Kidney capillary endothelial cell (primary cell): ENCODE measurements at regions not wholly inside any gene's neighbourhood (a gene's known extent, or its start where the extent isn't known, plus 50 kb on each side); places are given as distances from the start of the nearest gene placed in this dataset.
"Not testable (repeated sequence)": the region's sequence is repeated elsewhere in the genome, so short reads cannot be mapped to it uniquely, and the experiment has no call there.

Experiments used
- DNase-seq: peaks from one replicate; pipeline ENCODE4 v3.0.0-alpha.2; 2018; ENCODE audit warnings: low spot score

DNA sequence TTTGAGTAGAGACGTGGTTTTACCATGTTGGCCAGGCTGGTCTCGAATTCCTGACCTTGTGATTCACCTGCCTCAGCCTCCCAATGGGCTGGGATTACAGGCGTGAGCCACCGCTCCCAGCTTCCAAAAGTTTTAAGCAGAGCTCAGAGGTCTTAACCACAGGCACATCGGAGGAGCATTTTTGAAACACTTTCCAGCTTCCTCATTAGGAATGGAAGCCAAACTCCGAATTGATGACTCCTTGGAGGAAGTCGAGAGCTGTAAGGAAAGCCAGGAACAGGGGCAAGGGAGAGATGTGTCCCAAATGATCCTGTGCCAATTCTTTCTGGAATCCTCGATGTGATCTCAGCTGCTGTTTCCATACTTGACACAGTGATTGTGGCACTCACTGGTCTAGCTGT is 56.2 kb upstream of the CCZ1B start:
- DNase-seq, result not testable (repeated sequence)

DNA sequence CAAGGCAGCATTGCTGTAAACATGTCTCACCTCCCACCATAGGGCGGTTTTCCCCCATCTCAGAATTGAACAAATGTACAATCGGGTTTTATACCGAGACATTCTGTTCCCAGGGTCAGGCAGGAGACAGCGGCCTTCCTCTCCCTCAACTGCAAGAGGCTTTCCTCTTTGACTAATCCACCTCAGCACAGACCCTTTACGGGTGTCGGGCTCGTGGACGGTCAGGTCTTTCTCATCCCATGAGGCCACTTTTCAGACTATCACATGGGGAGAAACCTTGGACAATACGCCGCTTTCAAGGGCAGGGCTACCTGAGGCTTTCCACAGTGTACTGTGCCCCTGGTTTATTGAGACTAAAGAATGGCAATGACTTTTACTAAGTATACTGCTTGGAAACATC is 57.7 kb upstream of the CCZ1B start:
- DNase-seq, result not testable (repeated sequence)

DNA sequence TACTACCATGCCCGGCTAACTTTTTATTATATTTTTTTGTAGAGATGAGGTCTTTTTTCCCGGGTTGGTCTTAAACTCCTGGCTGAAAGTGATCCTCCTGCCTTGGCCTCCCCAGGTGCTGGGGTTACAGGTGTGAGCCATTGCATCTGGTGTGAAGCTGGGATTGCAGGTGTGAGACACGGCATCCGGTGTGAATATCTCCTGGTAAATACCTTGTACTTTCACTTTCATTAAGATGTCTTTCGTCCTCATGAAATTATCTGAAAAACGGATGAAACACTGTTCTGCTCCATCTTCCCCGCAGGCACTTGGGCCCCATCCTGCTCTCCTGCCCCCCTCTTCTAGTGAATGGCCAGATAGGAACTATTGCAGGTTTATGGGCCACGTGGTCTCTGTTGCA is 60.1 kb upstream of the CCZ1B start:
- no peak for DNase-seq

DNA sequence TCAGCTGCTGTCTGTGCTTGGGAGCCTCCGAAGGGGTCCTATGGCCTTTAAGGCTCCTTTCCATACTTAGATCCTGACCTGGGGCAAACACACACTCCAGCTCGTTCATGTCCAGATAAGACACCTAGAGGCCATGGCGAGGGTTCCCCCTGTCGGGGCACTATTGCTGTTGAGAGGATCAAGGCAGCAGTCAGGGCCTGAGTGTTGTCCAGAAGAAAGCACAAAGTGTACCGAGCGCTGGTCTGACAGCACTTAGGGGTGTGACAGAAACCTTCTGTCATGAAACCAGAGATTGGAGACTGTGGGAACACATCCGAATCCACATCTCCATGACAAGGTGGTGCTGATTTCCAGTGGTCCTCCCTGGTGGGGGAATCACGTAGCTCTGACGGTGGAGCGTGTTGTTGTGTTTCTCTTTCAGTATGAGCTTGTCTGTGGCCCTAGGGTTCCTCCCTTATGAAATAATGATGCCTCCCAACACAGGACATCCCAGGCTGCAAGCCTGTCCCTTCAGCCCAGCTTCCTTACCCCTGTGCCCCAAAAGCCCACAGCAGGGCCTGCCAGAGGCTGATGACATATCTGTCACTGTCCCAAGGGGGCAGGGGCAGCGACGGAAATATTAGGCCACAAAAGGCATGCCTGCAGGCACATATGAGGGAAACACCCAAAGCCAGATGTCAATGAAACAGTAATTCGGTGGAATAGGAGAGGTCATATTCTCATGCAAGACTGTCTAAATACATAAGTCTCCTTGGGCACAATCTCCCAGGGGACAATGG is 62.4 kb upstream of the CCZ1B start:
- not testable (repeated sequence) for DNase-seq

DNA sequence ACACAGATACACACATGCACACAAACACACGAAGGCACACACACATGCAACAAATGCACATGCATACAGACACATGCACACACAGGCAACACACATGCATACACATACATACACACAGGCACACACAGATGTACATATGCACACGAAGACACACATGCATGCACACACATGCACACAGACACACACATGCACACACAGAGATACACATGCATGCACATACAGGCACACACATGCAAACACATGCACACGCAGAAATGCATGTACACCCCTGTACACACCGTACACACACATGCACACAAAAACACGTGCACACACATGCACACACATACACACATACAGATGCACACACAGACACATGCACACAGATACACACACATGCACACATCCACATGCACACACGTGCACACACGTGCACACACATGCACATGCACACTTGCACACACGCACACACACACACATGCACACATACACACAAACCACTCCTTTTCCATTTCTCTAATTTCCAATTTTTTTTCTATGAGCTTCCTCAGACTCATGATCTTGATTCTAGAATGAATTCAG is 63.3 kb upstream of the CCZ1B start:
- no peak for DNase-seq

DNA sequence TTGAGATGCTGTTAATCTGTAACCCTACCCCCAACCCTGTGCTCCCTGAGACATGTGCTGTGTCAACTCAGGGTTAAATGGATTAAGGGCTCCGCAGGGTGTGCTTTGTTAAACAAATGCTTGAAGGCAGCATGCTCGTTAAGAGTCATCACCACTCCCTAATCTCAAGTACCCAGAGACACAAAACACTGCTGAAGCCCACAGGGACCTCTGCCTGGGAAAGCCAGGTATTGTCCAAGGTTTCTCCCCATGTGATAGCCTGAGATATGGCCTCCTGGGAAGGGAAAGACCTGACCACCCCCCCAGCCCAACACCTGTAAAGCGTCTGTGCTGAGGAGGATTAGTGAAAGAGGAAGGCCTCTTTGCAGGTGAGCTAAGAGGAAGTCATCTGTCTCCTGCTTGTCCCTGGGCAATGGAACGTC is 76.0 kb upstream of the CCZ1B start:
- DNase-seq, result not testable (repeated sequence)

DNA sequence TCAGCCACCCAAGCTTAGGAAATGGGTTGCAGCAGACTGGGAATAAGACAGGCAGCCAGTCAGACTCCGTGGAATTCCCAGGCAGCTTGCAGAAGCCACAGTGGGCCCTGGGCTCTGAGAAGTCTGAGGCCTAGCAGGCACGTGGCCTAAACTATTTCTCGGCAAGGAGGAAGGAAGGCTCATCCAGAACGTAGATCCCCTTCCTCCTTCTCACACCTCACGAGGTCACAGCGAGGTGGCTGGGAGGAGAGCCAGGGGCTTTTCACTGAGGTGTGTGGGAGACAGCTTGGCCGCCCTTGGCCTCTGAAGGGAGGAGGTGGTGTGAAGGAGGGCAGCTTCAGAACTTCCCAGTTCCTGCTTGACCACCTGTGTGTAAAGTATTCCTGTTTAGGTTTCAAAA is 77.2 kb upstream of the CCZ1B start:
- not testable (repeated sequence) for DNase-seq

DNA sequence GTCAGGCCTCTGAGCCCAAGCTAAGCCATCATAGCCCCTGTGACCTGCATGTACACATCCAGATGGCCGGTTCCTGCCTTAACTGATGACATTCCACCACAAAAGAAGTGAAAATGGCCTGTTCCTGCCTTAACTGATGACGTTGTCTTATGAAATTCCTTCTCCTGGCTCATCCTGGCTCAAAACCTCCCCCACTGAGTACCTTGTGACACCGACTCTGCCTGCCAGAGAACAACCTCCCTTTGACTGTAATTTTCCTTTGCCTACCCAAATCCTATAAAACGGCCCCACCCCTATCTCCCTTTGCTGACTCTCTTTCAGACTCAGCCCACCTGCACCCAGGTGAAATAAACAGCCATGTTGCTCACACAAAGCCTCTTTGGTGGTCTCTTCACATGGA is 77.7 kb upstream of the CCZ1B start:
- not testable (repeated sequence) for DNase-seq

DNA sequence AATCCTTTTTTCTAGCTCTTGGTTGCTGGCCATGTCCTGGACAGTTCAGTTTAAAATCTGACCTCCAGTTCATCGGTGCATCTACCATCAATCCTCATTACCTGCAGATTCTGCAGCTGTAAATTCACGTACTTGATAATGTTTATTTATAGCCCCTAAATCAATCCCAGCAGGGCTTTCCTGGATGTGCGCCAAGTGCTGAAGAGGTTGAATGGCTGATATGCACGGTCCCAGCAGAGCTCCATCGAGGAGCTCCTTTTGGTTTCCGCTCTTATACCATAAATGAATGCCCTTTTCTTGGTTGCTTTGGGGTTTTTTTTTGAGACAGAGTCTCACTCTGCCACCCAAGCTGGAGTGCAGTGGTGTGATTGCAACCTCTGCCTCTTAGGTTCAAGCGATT is 91.2 kb upstream of the CCZ1B start:
- no peak for DNase-seq

DNA sequence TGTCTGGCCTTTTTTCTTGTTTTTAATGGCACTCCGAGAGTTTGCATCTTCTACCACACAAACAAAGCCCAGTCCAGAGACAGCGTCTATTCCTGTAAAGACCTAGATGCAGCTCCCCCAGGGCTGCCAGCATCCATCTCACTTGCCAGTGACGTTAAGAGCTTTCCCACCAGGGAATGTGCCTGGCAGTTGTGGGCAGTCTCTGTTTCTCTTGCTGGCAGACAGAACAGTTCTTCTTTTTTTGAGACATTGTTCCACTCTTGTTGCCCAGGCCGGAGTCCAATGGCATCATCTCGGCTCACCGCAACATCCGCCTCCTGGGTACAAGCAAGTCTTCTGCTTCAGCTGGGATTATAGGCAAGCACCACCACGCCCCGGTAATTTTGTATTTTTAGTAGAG is 93.1 kb upstream of the CCZ1B start:
- DNase-seq, result not testable (repeated sequence)

DNA sequence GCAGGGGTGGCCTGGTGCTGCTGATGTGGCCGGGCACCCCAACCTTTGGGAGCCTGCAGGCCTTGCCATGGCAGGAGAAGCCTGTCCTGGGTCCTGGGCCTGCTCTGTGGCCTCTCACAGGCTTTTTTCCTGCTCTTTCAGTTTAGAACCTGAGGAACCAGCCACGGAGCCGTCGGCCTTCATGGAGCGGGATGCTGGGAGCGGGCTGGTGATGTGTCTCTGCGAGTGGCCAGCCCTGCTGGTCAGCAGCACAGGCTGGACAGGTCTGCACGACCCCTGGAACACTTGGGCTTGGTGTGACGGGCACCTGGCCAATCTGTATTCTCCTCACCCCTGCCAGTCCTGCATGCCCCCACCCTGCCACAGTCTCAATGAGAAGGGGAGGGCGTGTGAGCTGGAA is 98.4 kb upstream of the CCZ1B start:
- not testable (repeated sequence) for DNase-seq

DNA sequence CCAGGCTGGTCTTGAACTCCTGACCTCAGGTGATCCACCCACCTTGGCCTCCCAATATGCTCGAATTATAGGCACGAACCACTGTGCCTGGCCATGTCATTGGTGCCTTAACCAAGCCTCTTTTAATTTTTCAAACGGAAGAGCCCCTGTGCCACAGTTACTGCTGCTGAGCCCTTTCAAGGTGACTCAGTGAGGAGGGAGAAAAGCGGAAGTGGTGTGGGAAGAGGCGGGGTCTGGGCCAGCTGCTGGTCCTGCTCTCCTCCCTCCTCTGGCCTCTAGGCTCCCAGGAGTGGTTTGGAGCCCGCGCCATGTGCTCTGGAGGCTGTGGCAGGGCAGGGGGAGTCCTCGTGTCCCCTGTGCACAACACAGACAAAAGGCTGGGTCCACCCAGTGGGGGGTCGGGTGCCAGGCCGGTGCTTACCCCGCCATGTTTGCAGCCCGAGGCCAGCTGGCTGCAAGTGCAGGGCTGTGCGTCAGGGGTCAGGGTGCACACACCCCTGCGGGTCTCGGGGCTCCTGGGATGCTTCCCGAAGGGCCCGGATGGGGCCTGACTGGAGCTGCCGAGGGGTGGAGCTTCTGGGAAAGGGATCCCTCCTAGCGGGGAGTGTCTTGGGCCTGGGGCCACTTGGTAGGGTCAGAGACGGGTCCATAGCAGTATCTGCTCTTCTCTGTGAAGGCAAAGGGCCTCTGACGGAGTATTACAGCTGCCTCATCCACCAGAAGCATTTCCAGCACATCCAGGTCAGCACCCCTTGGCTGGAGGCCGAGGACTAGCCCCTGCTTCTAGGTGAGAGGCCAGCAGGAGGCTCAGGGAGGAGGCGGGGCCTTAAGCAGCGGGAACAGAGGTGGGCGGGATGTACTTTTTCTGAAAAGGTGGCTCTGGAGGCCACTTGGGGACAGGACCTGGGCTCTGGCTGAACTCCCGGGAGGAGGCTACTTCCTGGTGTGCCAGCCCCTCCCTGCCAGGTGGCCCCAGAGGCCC is 100.4 kb upstream of the CCZ1B start:
- not testable (repeated sequence) for DNase-seq

DNA sequence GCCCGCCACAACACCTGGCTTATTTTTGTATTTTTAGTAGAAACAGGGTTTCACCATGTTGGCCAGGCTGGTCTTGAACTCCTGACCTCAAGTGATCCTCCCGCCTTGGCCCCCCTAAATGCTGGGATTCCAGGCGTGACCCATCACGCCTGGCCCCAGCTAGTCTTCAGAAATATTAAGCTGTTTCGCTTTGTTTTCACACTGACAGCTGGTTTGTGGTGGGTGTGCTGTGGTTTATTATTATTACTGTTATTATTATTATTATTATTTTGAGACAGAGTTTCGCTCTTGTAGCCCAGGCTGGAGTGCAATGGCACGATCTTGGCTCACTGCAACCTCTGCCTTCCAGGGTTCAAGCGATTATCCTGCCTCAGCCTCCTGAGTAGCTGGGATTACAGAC is 101.6 kb upstream of the CCZ1B start:
- not testable (repeated sequence) for DNase-seq

DNA sequence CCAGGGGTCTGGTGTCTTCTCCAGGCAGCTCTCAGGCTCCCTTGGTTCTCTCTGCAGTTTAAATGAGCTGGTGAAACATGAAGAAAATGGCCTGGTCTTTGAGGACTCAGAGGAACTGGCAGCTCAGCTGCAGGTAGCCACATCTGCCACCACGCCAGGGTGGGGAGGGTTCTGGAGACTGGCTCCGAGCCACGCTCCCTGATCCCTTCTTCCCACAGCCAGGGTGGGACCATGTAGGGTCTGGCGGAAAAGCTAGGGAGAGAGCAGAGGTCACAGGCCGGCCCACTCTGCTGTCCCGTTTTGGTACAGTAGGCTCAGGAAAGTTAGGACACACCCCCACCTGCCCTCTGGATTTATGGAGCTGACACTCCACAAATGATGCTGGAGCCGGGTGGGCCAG is 103.5 kb upstream of the CCZ1B start:
- DNase-seq, result not testable (repeated sequence)

DNA sequence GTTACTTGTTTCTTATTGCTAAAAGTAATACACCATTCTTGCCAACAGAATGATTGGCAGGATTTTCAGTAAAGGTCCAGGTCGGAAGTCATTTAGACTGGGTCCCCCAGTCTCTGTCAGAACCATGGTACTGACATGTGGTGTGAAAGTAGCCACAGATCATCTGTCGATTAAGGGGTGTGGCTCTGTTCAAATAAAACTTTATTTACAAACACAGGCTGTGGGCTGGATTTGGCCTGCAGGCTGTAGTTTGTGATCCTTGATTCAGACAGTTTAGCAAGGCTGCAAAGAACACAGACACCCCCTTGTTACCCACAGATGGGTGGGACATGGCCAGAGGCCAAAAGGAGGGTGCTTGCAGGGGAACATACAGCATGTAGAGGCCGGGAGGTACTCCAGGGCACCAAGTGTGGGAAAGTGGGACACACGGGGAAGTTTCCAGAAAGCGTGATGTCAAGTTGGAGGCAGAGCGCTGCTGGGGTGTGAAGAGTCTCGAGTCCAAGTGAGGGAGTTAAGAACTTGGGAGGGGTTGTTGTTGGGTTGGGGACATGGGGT is 104.1 kb upstream of the CCZ1B start:
- DNase-seq, result not testable (repeated sequence)

DNA sequence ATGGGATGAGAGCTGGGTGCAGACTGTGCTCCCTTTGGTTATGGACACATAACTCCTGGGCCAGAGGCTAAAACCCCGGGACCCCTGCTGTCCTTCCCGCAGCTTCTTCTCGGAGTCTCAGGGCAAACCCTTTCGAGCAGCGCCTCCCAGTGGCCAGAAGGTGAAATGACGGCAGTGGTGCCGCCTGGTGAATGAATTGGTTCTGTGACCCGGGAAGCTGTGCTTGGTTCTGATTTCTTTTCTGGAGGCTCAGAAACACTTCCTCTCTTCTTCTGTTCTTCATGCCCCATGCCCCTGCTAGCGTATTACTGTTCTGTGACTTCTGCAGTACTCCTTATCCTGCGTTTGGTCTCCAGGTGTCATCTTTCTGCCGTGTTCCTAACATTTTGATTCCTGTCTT is 104.7 kb upstream of the CCZ1B start:
- DNase-seq, result not testable (repeated sequence)

DNA sequence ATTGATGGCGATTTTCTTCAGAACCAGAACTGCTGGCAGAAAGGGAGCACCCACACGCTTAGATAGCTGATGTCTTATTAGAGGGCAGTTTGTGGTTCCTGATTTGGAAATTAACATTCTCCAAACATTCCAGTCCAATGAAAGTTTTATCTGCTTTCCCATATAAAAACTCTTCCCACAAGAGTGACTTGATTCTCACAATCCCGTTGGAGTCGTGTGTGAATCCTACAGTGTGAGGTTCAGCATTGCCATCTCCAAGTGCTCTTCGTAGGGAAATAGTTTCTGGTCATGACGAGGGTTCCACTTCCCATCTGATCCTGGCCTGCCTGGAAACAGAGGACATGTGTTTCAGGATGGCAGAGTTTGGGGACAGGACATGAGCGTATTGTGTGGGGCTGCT is 105.4 kb upstream of the CCZ1B start:
- not testable (repeated sequence) for DNase-seq

DNA sequence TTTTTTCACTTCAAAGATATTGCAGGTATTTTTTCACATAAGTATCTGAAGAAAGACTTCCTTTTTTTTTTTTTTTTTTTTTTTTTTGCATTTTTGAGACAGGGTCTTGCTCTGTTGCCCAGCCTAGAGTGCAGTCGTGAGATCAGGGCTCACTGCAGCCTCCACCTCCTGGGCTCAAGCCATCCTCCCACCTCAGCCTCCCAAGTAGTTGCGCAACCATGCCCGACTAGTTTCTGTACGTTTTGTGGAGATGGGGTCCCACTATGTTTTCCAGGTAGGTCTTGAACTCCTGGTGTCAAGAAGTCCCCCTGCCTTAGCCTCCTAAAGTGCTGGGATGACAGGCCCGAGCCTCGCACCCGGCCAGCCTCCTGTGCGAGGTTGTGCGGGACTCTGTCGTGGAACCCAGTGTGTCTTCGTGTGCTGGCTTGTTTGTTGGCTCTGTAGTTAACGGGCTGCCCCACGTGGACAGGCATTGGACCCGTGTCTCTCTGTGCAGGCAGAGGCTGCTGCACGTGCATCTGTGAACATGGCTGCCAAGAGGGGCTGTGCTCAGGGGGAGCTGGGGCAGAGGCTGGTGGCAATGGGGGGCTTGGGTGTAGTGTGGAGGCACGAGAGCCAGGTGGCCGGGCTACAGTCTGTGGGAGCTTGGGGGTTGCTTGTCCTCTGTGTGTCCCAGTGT is 108.0 kb upstream of the CCZ1B start:
- DNase-seq, result not testable (repeated sequence)

DNA sequence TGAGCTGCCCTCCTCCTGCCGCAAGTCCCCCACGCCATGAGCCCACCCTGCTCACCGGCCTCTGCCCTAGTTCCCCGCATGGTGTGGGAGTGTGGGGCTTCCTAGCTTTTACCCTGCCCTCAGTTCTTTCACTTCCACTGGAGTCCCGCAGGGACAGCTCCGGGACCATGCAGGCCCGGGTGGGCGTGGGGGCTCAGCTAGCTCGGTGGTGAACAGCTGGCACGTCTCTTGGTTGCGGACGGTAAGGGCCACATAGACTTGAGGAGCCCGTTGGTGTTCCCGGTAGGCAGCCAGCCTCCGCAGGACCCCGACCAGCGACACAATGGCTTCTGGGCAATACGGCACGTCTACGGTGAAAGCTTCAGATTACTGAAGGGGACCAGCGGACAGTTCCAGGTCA is 108.9 kb upstream of the CCZ1B start:
- no peak for DNase-seq

DNA sequence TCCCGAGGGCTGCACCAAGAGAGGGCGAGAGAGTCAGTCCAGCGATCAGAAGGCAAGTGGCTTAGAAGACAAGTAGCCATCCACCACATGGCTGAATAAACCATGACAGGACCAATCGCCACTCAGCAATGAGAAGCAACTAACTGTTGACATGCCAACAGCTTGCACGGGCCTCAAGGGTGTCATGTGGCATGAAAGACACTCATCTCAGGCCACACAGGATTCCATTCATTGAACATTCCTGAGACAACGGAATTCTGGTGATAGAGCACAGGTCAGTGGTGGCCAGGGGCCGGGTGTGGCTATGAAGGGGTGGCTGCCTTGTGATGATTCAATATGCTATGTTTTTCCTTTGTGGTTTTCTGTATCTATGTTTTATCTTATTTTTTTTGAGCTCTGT is 110.6 kb upstream of the CCZ1B start:
- DNase-seq, result not testable (repeated sequence)

DNA sequence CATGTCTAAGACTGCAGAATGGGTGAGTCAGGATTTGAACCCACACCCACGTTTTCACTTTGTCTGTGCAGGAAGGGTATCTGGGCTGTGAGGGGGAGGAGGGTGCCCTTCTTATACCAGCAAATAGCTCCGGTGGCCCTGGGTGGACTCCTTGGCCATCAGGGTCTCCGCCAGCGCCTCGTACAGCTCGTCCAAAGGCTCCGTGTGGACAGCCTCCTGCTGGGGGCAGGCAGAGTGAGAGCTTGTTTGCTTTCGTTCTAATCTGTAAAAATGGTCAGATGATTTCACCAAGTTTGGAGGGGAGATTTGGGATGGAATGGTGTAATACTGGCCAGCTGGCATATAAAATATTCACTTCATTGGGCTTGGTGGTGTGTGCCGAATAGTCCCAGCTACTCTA is 111.7 kb upstream of the CCZ1B start:
- not testable (repeated sequence) for DNase-seq

DNA sequence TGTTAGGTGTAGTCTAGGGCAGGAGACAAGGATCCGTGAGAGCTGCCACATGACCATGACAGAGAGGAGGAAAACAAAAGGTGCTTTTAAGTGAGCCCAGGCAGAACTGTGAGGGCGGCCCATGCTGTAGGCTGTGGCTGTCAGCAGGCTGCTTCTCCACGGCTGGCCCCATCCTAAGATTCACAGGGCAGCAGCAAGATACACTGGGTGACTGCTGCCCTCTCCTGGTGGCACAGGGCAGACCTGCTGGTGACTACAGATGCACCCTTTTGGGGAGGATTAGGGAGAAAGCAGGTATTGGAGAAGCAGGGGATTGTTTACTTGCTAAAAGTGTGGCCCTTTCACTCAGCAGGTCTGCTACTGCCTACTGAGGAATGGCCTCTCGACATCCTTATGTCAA is 112.2 kb upstream of the CCZ1B start:
- not testable (repeated sequence) for DNase-seq
